ENCODE measurements at regions not wholly inside any gene's neighbourhood (a gene's known extent, or its start where the extent isn't known, plus 50 kb on each side); places are given as distances from the start of the nearest gene placed in this dataset.

DNA sequence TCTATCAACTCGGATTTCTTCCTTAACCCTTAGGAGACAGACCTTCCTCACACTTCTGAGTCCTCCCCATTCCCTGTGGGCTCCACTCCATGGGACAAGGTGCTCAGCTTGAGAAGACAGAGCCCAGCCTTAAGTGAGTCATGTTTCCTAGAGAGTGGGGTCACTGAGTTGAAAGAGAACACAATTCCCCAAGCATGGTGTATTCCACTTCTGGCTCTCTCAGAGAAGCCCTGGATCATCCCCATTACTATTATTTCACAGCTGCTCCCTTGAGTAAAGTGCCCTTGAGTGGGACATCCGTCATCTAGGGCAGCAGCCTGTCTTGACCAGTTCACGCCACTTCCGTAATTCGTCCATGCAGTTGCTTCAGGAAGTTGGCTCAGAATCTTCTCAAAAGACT, 604.8 kb downstream of the BNC2 start:
- TF ChIP-seq CEBPB (IDR thresholded peaks at IDR 0.05): no peak
- TF ChIP-seq, protein P1, sequence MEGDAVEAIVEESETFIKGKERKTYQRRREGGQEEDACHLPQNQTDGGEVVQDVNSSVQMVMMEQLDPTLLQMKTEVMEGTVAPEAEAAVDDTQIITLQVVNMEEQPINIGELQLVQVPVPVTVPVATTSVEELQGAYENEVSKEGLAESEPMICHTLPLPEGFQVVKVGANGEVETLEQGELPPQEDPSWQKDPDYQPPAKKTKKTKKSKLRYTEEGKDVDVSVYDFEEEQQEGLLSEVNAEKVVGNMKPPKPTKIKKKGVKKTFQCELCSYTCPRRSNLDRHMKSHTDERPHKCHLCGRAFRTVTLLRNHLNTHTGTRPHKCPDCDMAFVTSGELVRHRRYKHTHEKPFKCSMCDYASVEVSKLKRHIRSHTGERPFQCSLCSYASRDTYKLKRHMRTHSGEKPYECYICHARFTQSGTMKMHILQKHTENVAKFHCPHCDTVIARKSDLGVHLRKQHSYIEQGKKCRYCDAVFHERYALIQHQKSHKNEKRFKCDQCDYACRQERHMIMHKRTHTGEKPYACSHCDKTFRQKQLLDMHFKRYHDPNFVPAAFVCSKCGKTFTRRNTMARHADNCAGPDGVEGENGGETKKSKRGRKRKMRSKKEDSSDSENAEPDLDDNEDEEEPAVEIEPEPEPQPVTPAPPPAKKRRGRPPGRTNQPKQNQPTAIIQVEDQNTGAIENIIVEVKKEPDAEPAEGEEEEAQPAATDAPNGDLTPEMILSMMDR (IDR thresholded peaks at IDR 0.05): no peak
